Chondrocyte (in vitro differentiated cells): ENCODE measurements at regions not wholly inside any gene's neighbourhood (a gene's known extent, or its start where the extent isn't known, plus 50 kb on each side); places are given as distances from the start of the nearest gene placed in this dataset.

Experiments used
- DNase-seq: peaks from one replicate; pipeline ENCODE4 v3.0.0; 2021; ENCODE audit warnings: mixed read lengths, low spot score
- H3K27ac Mint-ChIP-seq: one replicate; pipeline ENCODE4 v1.8.0; 2021; ENCODE audit warnings: mild to moderate bottlenecking, moderate library complexity, mixed read lengths; ENCODE audit not compliant: unreplicated experiment
- H3K27me3 Mint-ChIP-seq: 2 replicates; pipeline ENCODE4 v1.8.0; 2021; ENCODE audit warnings: low read depth, mixed read lengths
- H3K36me3 Mint-ChIP-seq: 2 replicates; pipeline ENCODE4 v1.8.0; 2021; ENCODE audit warnings: low read depth, mixed read lengths
- H3K4me1 Mint-ChIP-seq: 2 replicates; pipeline ENCODE4 v1.8.0; 2021; ENCODE audit warnings: low read depth, mild to moderate bottlenecking, mixed read lengths
- H3K4me3 Mint-ChIP-seq: one replicate; pipeline ENCODE4 v1.8.0; 2021; ENCODE audit warnings: mild to moderate bottlenecking, moderate library complexity, mixed read lengths; ENCODE audit not compliant: unreplicated experiment
- H3K9me3 Mint-ChIP-seq: 2 replicates; pipeline ENCODE4 v1.8.0; 2021; ENCODE audit warnings: low read depth, mixed read lengths
- TF ChIP-seq, protein P1 (sequence below): fragments of 200-600 bp; sonication (generic); IDR thresholded peaks from 2 replicates; pipeline ENCODE4 v1.5.0; 2021; ENCODE audit warnings: antibody characterized with exemption, mild to moderate bottlenecking, moderate library complexity

- no peak overlapping the region for H3K4me3 Mint-ChIP-seq
- H3K9me3 Mint-ChIP-seq = no peaks in the 10 kb centered on the region
- TF ChIP-seq, protein P1, sequence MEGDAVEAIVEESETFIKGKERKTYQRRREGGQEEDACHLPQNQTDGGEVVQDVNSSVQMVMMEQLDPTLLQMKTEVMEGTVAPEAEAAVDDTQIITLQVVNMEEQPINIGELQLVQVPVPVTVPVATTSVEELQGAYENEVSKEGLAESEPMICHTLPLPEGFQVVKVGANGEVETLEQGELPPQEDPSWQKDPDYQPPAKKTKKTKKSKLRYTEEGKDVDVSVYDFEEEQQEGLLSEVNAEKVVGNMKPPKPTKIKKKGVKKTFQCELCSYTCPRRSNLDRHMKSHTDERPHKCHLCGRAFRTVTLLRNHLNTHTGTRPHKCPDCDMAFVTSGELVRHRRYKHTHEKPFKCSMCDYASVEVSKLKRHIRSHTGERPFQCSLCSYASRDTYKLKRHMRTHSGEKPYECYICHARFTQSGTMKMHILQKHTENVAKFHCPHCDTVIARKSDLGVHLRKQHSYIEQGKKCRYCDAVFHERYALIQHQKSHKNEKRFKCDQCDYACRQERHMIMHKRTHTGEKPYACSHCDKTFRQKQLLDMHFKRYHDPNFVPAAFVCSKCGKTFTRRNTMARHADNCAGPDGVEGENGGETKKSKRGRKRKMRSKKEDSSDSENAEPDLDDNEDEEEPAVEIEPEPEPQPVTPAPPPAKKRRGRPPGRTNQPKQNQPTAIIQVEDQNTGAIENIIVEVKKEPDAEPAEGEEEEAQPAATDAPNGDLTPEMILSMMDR = no peak
- no peaks in the 10 kb centered on the region for H3K27me3 Mint-ChIP-seq
- no peaks in the 10 kb centered on the region for H3K36me3 Mint-ChIP-seq
- H3K27ac Mint-ChIP-seq = no peak overlapping the region
- DNase-seq = no peak
- peaks cover 11% of the 10 kb centered on the region for H3K4me1 Mint-ChIP-seq
These were observed 592.1 kb downstream of the XIRP2 start for GRCh38 chr2:167480232-167480985.

- Mint-ChIP-seq H3K27me3 (no peaks in the 10 kb centered on the region), H3K9me3 (no peaks in the 10 kb centered on the region), H3K4me1 (peaks cover 11% of the 10 kb centered on the region), H3K27ac (no peak overlapping the region), H3K4me3 (no peak overlapping the region), H3K36me3 (no peaks in the 10 kb centered on the region)
- TF ChIP-seq, protein P1 = no peak
- DNase-seq = no peak
These were observed 589.9 kb downstream of the XIRP2 start for GRCh38 chr2:167478196-167478595.

DNA sequence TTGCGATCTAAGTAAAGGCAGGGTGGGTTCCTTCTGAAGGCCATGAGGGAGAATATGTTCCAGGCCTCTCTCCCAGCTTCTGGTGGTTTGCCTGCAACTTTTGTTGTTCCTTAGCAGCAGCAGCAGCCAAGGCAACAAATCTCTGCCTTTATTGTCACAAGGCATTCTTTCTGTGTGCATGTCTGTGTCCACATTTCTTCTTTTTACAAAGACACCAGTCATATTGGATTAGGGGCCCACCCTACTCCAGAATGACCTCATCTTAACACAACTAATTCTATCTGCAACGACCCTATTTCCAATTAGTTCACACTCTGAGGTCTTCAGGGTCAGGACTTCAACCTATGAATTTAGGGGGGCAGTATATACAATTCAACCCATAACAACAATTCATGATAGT, 587.5 kb downstream of the XIRP2 start:
- no peaks in the 10 kb centered on the region for H3K36me3 Mint-ChIP-seq
- no peaks in the 10 kb centered on the region for H3K9me3 Mint-ChIP-seq
- H3K27ac Mint-ChIP-seq = no peak overlapping the region
- no peak overlapping the region for H3K4me3 Mint-ChIP-seq
- peaks cover 3% of the 10 kb centered on the region for H3K4me1 Mint-ChIP-seq
- DNase-seq = no peak
- H3K27me3 Mint-ChIP-seq = no peaks in the 10 kb centered on the region
- TF ChIP-seq, protein P1 = no peak

DNA sequence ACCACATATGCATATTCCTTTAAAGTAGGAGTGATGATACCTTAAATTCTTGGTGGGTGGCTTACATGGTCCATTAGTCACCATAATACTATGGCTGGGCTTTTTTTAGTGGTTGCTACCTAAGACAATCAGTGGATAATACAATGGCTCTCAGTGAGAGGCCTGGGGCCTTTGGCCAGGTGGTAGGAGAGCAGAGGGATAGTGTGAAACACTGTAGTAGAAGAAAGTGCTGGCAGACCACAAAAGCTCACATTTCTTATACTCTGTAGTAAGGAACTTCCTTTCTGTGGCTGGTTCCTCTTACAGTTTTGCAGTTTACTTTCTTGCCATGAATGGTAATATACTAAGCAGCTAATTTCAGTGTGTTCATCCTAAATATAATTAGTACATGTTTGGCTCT, 583.5 kb downstream of the XIRP2 start:
- Mint-ChIP-seq H3K9me3 (no peaks in the 10 kb centered on the region), H3K27me3 (no peaks in the 10 kb centered on the region), H3K4me3 (no peak overlapping the region), H3K36me3 (no peaks in the 10 kb centered on the region), H3K4me1 (no peaks in the 10 kb centered on the region), H3K27ac (no peak overlapping the region)
- TF ChIP-seq, protein P1 = no peak
- no peak for DNase-seq

GRCh38 chr2:167471332-167471731, 583.1 kb downstream of the XIRP2 start:
- no peak overlapping the region for H3K27ac Mint-ChIP-seq
- H3K4me3 Mint-ChIP-seq = no peak overlapping the region
- no peak for DNase-seq
- no peaks in the 10 kb centered on the region for H3K36me3 Mint-ChIP-seq
- no peaks in the 10 kb centered on the region for H3K9me3 Mint-ChIP-seq
- TF ChIP-seq, protein P1 = no peak
- H3K4me1 Mint-ChIP-seq = no peaks in the 10 kb centered on the region
- H3K27me3 Mint-ChIP-seq = no peaks in the 10 kb centered on the region
